Fibroblast of the aortic adventitia (primary cell): ENCODE measurements at regions not wholly inside any gene's neighbourhood (a gene's known extent, or its start where the extent isn't known, plus 50 kb on each side); places are given as distances from the start of the nearest gene placed in this dataset.

ENCODE experiments used
- DNase-seq: peaks from one replicate; pipeline ENCODE4 v3.0.0-alpha.2; 2010; ENCODE audit warnings: low read depth
- H3K4me3 ChIP-seq: 2 replicates; pipeline ENCODE4 v1.5.1; 2011; ENCODE audit warnings: low read depth, mild to moderate bottlenecking, control low read depth, low read length, moderate library complexity
- TF ChIP-seq, protein P1 (sequence below): IDR thresholded peaks from 2 replicates; pipeline ENCODE4 v1.5.1; 2011; ENCODE audit warnings: mild to moderate bottlenecking, low read length, control low read depth, inconsistent platforms; ENCODE audit not compliant: insufficient read depth

DNA sequence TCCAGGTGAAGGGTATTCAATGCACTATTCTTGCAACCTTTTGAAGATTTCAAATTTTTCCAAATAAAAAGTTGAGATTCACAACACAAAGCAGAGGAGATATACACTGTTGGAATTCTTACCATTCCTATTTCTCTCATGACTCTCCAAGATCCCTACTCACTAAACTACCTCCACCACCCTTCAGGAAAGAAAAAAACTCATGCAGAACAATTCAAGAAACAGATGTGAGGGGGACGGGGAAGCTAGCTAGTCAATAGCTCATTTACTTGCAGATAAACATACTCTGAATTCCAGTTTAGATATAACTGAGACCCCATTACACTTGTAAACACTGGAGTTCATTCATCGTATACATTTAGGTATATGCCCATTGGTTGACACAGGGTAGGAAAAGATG, 90.0 kb upstream of the SERP2 start:
- no peak for DNase-seq
- H3K4me3 ChIP-seq: no peak overlapping the region
- TF ChIP-seq, protein P1, sequence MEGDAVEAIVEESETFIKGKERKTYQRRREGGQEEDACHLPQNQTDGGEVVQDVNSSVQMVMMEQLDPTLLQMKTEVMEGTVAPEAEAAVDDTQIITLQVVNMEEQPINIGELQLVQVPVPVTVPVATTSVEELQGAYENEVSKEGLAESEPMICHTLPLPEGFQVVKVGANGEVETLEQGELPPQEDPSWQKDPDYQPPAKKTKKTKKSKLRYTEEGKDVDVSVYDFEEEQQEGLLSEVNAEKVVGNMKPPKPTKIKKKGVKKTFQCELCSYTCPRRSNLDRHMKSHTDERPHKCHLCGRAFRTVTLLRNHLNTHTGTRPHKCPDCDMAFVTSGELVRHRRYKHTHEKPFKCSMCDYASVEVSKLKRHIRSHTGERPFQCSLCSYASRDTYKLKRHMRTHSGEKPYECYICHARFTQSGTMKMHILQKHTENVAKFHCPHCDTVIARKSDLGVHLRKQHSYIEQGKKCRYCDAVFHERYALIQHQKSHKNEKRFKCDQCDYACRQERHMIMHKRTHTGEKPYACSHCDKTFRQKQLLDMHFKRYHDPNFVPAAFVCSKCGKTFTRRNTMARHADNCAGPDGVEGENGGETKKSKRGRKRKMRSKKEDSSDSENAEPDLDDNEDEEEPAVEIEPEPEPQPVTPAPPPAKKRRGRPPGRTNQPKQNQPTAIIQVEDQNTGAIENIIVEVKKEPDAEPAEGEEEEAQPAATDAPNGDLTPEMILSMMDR: no peak

DNA sequence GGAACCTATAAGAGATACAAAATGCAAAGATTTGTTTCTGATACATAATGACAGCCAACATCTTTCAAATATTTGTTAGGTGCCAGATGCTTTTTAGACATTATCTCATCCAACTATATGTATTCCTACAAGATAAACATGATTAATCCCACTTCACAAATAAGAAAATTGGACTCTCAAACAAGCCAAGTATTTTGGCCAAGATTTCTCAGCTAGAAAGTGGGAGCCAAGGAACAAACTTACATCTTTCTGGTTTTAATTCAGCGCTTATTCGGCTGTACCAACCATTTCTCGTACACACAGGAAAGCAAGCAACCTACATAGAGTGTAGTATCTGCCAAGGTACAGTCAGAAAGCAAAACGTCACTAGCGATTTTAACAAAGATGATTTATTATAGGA, 85.7 kb upstream of the SERP2 start:
- no peak for DNase-seq
- TF ChIP-seq, protein P1: no peak
- H3K4me3 ChIP-seq: no peak overlapping the region

DNA sequence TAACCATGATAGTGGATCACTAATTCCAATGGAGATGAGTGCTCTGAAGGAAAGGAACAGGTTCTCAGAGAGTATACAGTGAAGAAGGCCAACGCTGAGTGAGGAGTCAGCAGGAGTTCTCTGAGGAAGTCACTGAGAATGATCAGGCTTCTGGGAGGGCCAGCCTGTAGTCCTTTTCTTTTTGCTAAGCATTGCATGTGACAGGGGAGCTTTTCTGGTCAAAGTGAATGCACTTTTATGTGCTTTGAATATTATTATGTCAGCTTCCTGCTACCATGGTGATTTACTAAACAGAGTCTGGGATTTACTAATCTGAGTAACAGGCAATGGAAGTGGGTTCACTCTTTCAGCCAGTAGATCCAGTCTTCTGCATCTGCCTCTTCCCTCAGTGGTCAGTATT, 81.1 kb upstream of the SERP2 start:
- TF ChIP-seq, protein P1: no peak
- no peak for DNase-seq
- H3K4me3 ChIP-seq: no peak overlapping the region

DNA sequence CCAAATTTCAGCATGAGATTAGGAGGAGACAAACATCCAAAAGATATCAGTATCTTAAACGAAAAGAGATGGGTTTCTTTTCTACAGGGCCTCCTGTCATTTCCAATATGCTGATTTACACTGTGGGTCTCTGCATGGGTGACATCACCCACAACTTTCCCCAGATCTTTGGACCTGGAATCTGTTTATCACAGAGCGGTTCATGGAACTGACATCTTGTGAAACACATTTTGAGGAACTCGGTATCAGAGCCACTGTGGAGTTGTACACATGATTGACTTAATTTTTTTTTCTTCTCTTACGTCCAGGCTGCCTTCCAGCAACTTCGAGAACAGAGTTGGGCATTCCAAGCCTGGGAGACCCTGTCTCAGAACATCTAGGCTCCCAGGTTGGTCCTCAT, 80.2 kb upstream of the SERP2 start:
- TF ChIP-seq, protein P1: no peak
- no peak overlapping the region for H3K4me3 ChIP-seq
- DNase-seq: no peak

DNA sequence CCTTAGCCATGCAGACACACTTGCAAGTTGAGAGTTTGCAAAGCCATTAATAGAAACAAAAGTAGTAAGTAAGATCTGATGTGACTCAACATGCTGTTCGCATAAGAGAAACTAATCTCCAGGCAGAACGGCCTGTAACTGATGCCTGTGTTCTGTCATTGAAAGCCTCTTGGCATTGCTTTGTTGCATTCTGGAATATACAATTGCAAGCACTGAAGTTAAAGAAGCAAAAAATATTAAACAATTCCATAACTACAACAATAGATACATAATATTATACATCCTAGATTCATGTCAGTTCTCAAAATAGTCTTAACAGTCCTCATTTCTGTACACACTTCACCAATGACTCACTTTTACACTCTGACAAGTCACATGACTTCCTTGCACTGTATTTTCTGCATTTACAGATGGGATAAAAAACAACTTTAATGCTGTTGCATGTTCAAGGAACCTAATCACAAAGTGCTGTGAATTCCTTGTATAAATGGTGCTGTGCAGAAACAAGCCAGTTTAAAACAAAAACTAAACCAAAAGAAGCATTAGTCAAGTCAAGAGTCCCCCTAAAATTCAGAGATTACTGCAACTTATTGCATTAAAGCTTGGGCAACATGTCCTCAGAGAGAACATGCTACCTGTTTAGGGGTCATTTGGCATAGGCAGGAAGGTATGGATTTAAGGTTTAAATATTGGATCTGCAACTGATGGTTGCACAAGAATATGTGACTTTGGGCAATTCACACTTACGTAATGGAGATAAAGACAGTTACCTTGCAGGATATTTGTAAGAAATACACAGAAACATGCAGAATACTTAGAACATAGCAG, 79.5 kb upstream of the SERP2 start:
- no peak overlapping the region for H3K4me3 ChIP-seq
- TF ChIP-seq, protein P1: no peak
- DNase-seq: peak; percentile 75

DNA sequence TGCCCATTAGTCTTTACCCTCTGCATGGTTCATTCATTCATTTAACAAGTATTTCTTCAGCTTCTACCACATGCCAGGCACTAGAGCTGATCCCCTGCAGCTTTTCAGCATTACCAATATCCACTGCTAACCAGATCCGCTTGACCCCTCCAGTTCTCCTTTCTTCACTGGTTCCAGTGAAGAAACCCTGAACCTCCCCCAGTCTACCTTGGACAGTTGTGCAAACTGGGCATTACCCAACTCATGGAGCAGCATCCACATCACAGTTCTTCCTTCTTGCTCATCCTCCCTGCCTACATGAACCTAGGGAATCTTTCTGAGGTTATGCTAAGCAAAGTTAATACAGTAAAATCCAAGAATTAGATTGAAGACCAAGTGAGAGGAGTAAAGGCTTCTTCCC, 78.7 kb upstream of the SERP2 start:
- DNase-seq: no peak
- TF ChIP-seq, protein P1: no peak
- H3K4me3 ChIP-seq: no peak overlapping the region

DNA sequence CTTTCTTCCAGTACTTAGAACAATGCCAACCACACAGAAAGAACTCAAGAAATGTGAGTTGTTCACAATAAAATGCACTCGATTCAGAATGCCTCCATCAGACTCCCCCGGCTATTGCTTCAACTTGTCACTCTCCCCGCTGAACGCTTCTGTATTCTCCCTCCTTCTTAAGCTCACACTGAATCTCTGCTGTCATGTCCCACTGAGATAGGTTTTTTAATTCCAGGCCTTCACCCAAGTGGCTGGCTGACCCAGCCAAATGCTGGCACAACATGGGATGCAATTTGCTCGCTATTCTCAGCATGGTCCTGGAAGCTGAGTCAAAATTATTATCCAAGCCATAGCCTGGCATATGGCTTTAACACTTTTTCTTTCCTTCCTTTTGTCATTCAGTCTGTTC, 76.8 kb upstream of the SERP2 start:
- no peak overlapping the region for H3K4me3 ChIP-seq
- no peak for DNase-seq
- TF ChIP-seq, protein P1: no peak
